GM13977 (cell line): ENCODE measurements at regions not wholly inside any gene's neighbourhood (a gene's known extent, or its start where the extent isn't known, plus 50 kb on each side); places are given as distances from the start of the nearest gene placed in this dataset.
"Not testable (repeated sequence)": the region's sequence is repeated elsewhere in the genome, so short reads cannot be mapped to it uniquely, and the experiment has no call there.

Experiments
- DNase-seq: peaks from one replicate; pipeline ENCODE4 v3.0.0; 2012; ENCODE audit warnings: low spot score
- CTCF ChIP-seq: IDR thresholded peaks from 2 replicates; pipeline ENCODE4 v1.5.1; 2012; ENCODE audit warnings: mild to moderate bottlenecking, control low read depth; ENCODE audit not compliant: insufficient read depth; ENCODE audit errors: extremely low read depth, missing control alignments
- in situ Hi-C: fragments of 300-500 bp; cut with MboI; formaldehyde crosslinking; loops from one replicate; pipeline ENCODE4 v1.12.0; 2022; ENCODE audit warnings: low sequenced_read_pairs, low pct_unique_long_range_greater_than_20kb, mixed read lengths, inconsistent platforms; ENCODE audit not compliant: unreplicated experiment

DNA sequence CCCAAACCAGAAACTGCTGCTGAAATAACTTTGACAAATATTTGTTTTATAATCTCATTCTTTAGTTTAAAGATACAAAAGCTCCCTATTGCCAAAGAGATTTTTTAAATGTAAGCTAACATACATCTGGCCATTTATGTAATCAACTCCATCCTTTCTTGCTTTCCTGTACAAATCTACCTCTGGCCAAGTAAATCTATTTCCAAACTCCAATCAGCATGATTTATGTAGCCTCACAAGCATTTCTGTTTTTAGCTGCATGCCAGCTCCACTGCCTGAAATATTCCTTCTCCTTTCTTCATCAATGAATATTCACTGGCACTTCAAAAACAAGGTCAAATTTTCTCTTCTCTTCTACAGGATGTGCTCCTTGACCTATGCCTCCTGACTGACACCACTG lies 80.0 kb downstream of the SHOX2 start:
- no peak for DNase-seq
- no peak for TF ChIP-seq CTCF
- in situ Hi-C loops: no loop called here

DNA sequence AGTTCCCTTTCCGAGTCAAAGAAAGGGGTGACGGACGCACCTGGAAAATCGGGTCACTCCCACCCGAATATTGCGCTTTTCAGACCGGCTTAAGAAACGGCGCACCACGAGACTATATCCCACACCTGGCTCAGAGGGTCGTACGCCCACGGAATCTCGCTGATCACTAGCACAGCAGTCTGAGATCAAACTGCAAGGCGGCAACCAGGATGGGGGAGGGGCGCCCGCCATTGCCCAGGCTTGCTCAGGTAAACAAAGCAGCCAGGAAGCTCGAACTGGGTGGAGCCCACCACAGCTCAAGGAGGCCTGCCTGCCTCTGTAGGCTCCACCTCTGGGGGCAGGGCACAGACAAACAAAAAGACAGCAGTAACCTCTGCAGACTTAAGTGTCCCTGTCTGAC lies 86.3 kb downstream of the SHOX2 start:
- DNase-seq, in situ Hi-C loops: not testable (repeated sequence)

DNA sequence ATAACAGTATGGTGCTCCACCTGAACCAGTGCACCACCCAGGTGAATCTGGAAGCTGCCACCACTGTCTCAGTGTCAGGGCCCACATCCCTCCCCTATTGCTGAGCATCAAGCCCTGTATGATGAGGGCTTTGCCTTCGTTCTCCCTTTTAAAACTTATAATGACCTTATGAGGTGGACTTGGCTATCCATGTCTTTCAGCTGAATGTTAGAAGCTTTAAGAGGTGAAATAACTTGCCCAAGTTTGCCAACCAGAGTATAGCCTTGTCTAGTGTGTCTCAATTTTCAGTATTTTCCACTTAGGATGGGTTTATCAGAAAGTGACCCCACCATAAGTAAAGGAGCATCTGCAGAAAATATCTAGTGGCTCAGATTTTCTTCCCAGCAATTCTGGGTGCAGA lies 87.8 kb downstream of the SHOX2 start:
- TF ChIP-seq CTCF: no peak
- no peak for DNase-seq
- in situ Hi-C loops: no loop called here

- TF ChIP-seq CTCF: no peak
- DNase-seq: no peak
- in situ Hi-C loops: no loop called here
Measured at GRCh38 chr3:158012901-158013300, 93.3 kb downstream of the SHOX2 start.

- in situ Hi-C loops: no loop called here
- TF ChIP-seq CTCF: no peak
- DNase-seq: no peak
Measured at GRCh38 chr3:158005391-158006100, 100.7 kb downstream of the SHOX2 start.

DNA sequence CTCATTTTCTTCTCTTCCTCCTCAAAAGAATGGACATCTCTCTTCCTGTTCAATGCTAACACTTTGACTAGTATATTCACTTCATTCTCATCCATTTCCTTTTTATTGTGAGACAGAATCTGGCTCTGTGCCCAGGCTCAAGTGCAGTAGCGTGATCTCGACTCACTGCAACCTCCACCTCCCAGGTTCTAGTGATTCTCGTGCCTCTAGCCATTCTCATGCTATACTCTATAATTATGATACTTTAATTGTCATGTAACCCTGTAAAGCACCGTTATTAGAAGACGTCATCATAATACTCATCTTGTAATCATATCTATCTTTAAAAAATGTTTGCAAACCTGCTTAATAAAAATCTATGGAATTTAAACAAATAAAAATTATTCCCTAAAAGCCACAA lies 107.0 kb downstream of the SHOX2 start:
- DNase-seq: no peak
- in situ Hi-C loops: no loop called here
- TF ChIP-seq CTCF: no peak

GRCh38 chr3:157982359-157982758 lies 123.9 kb downstream of the SHOX2 start:
- in situ Hi-C loops: no loop called here
- no peak for TF ChIP-seq CTCF
- DNase-seq: no peak
